GM13976 (cell line): ENCODE measurements at regions not wholly inside any gene's neighbourhood (a gene's known extent, or its start where the extent isn't known, plus 50 kb on each side); places are given as distances from the start of the nearest gene placed in this dataset.
"Not testable (repeated sequence)": the region's sequence is repeated elsewhere in the genome, so short reads cannot be mapped to it uniquely, and the experiment has no call there.

ENCODE experiments used
- DNase-seq: peaks from one replicate; pipeline ENCODE4 v3.0.0; 2012; ENCODE audit warnings: low spot score
- CTCF ChIP-seq: IDR thresholded peaks from 2 replicates; pipeline ENCODE4 v1.5.1; 2012; ENCODE audit warnings: borderline replicate concordance, mild to moderate bottlenecking; ENCODE audit not compliant: insufficient read depth; ENCODE audit errors: extremely low read depth, missing control alignments, control extremely low read depth
- in situ Hi-C: fragments of 300-500 bp; cut with MboI; formaldehyde crosslinking; loops from one replicate; pipeline ENCODE4 v1.12.0; 2022; ENCODE audit warnings: low sequenced_read_pairs, mixed read lengths, inconsistent platforms; ENCODE audit not compliant: unreplicated experiment

GRCh38 chr13:66237411-66238062 lies 992.6 kb downstream of the PCDH9 start:
- no peak for DNase-seq
- TF ChIP-seq CTCF = no peak
- in situ Hi-C loops = no loop called here

- in situ Hi-C loops = no loop called here
- DNase-seq = no peak
- TF ChIP-seq CTCF = no peak
Measured at GRCh38 chr13:66234159-66234558, 996.0 kb downstream of the PCDH9 start.

GRCh38 chr13:66231958-66232357 lies 998.2 kb downstream of the PCDH9 start:
- DNase-seq = not testable (repeated sequence)

GRCh38 chr13:66225072-66225471 lies 1005.1 kb downstream of the PCDH9 start:
- no peak for DNase-seq
- TF ChIP-seq CTCF = no peak

More at GRCh38 chr13:66231958-66232357, 998.2 kb downstream of the PCDH9 start:
- in situ Hi-C loops = not testable (repeated sequence)

GRCh38 chr13:66224663-66225062 lies 1005.5 kb downstream of the PCDH9 start:
- DNase-seq = no peak
- in situ Hi-C loops = no loop called here
- TF ChIP-seq CTCF = no peak

More at GRCh38 chr13:66225072-66225471, 1005.1 kb downstream of the PCDH9 start:
- in situ Hi-C loops = no loop called here

- in situ Hi-C loops = no loop called here
- TF ChIP-seq CTCF = no peak
- no peak for DNase-seq
Measured at GRCh38 chr13:66222926-66223325, 1007.2 kb downstream of the PCDH9 start.

- in situ Hi-C loops = no loop called here
- TF ChIP-seq CTCF = no peak
- DNase-seq = no peak
Measured at GRCh38 chr13:66222127-66222526, 1008.0 kb downstream of the PCDH9 start.
